Activated CD8-positive, alpha-beta T cell treated with anti-CD3 and anti-CD28 coated beads for 36 hours (primary cell): ENCODE measurements at regions not wholly inside any gene's neighbourhood (a gene's known extent, or its start where the extent isn't known, plus 50 kb on each side); places are given as distances from the start of the nearest gene placed in this dataset.

Source experiments
- ATAC-seq: fragments of 200-7000 bp; cut with Tn5 transposase; one replicate; pipeline ENCODE4 v1.10.0; 2021; ENCODE audit warnings: mild to moderate bottlenecking, moderate library complexity
- CTCF ChIA-PET: fragments of 350-600 bp; sonication (Branson Sonifier 250); formaldehyde crosslinking; loops from one replicate; lab custom pipeline; 2021; ENCODE audit warnings: antibody characterized with exemption; lab: Charles Lee
- POLR2A ChIA-PET: fragments of 350-600 bp; sonication (Branson Sonifier 250); formaldehyde crosslinking; loops from one replicate; lab custom pipeline; 2021; ENCODE audit warnings: antibody characterized with exemption; lab: Charles Lee
- DNase-seq: peaks from one replicate; pipeline ENCODE4 v3.0.0-alpha.2; 2020
- H3K27ac Mint-ChIP-seq: one replicate; pipeline ENCODE4 v1.8.0; 2021; ENCODE audit warnings: mild to moderate bottlenecking, mixed read lengths
- H3K27me3 Mint-ChIP-seq: one replicate; pipeline ENCODE4 v1.8.0; 2021; ENCODE audit warnings: mixed read lengths
- H3K36me3 Mint-ChIP-seq: one replicate; pipeline ENCODE4 v1.8.0; 2021; ENCODE audit warnings: low read depth, mixed read lengths
- H3K4me1 Mint-ChIP-seq: one replicate; pipeline ENCODE4 v1.8.0; 2021; ENCODE audit warnings: low read depth, mixed read lengths
- H3K4me3 Mint-ChIP-seq: one replicate; pipeline ENCODE4 v1.8.0; 2021; ENCODE audit warnings: mild to moderate bottlenecking, moderate library complexity, mixed read lengths
- H3K9me3 Mint-ChIP-seq: one replicate; pipeline ENCODE4 v1.8.0; 2021; ENCODE audit warnings: mixed read lengths
- intact Hi-C: fragments of 100-400 bp; cut with micrococcal nuclease; formaldehyde crosslinking; loops from one replicate; pipeline ENCODE4 v1.10.0; 2022
- TF ChIP-seq, protein P1 (sequence below): fragments of 200-600 bp; IDR thresholded peaks from one replicate; pipeline ENCODE4 v1.8.0; 2022; ENCODE audit warnings: antibody characterized with exemption, mild to moderate bottlenecking

- TF ChIP-seq, protein P1, sequence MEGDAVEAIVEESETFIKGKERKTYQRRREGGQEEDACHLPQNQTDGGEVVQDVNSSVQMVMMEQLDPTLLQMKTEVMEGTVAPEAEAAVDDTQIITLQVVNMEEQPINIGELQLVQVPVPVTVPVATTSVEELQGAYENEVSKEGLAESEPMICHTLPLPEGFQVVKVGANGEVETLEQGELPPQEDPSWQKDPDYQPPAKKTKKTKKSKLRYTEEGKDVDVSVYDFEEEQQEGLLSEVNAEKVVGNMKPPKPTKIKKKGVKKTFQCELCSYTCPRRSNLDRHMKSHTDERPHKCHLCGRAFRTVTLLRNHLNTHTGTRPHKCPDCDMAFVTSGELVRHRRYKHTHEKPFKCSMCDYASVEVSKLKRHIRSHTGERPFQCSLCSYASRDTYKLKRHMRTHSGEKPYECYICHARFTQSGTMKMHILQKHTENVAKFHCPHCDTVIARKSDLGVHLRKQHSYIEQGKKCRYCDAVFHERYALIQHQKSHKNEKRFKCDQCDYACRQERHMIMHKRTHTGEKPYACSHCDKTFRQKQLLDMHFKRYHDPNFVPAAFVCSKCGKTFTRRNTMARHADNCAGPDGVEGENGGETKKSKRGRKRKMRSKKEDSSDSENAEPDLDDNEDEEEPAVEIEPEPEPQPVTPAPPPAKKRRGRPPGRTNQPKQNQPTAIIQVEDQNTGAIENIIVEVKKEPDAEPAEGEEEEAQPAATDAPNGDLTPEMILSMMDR = no peak
- H3K27me3 Mint-ChIP-seq = no peaks in the 10 kb centered on the region
- ChIA-PET POLR2A (no interaction called here), CTCF (no interaction called here)
- H3K36me3 Mint-ChIP-seq = no peaks in the 10 kb centered on the region
- DNase-seq (no peak), ATAC-seq (no peak)
- no peak overlapping the region for H3K27ac Mint-ChIP-seq
- no peak overlapping the region for H3K4me3 Mint-ChIP-seq
- intact Hi-C loops = no loop called here
- H3K4me1 Mint-ChIP-seq = no peaks in the 10 kb centered on the region
- H3K9me3 Mint-ChIP-seq = peaks cover 3% of the 10 kb centered on the region
These were observed 2300.2 kb downstream of the MRPL39 start for GRCh38 chr21:23307065-23307464.

GRCh38 chr21:23292292-23292691 is 2294.1 kb downstream of the NCAM2 start:
- no peaks in the 10 kb centered on the region for H3K27me3 Mint-ChIP-seq
- intact Hi-C loops = no loop called here
- H3K4me1 Mint-ChIP-seq = no peaks in the 10 kb centered on the region
- no peak for DNase-seq
- H3K4me3 Mint-ChIP-seq = no peak overlapping the region
- peaks cover 10% of the 10 kb centered on the region for H3K9me3 Mint-ChIP-seq
- H3K27ac Mint-ChIP-seq = no peak overlapping the region
- no peaks in the 10 kb centered on the region for H3K36me3 Mint-ChIP-seq
- TF ChIP-seq, protein P1 = no peak
- CTCF ChIA-PET = no interaction called here
- POLR2A ChIA-PET = no interaction called here
- ATAC-seq = no peak

- Mint-ChIP-seq H3K27me3 (no peaks in the 10 kb centered on the region), H3K4me3 (no peak overlapping the region), H3K36me3 (no peaks in the 10 kb centered on the region), H3K4me1 (no peaks in the 10 kb centered on the region), H3K9me3 (peaks cover 3% of the 10 kb centered on the region), H3K27ac (no peak overlapping the region)
- TF ChIP-seq, protein P1 = no peak
- intact Hi-C loops = no loop called here
- POLR2A ChIA-PET = no interaction called here
- ATAC-seq = no peak
- DNase-seq = no peak
- CTCF ChIA-PET = no interaction called here
These were observed 2283.7 kb downstream of the NCAM2 start for GRCh38 chr21:23281917-23282316.

DNA sequence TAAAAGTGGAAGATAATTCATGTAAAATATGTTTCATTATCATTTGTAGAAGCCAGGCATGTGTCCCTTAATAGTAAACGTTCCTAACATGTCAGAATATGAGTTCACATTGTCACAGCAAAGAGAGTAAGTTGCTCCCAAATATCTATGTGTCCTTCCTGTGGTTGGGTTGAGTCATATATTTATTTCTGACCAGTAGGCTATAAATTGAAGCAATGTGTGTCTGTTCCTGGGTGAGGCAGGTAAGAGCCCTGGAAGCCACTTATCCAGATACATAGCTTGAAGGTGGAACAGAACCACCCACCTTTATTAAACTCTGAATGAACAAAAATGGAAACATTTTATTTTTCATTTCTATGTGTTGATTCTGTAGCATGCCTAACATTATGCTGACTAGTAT is 2251.6 kb downstream of the NCAM2 start:
- H3K36me3 Mint-ChIP-seq = no peaks in the 10 kb centered on the region
- CTCF ChIA-PET = no interaction called here
- no peaks in the 10 kb centered on the region for H3K9me3 Mint-ChIP-seq
- no peak overlapping the region for H3K4me3 Mint-ChIP-seq
- TF ChIP-seq, protein P1 = no peak
- no peaks in the 10 kb centered on the region for H3K27me3 Mint-ChIP-seq
- intact Hi-C loops = no loop called here
- DNase-seq (no peak), ATAC-seq (no peak)
- H3K4me1 Mint-ChIP-seq = no peaks in the 10 kb centered on the region
- H3K27ac Mint-ChIP-seq = no peak overlapping the region
- POLR2A ChIA-PET = no interaction called here

- Mint-ChIP-seq H3K36me3 (no peaks in the 10 kb centered on the region), H3K9me3 (no peaks in the 10 kb centered on the region), H3K27ac (no peak overlapping the region), H3K27me3 (no peaks in the 10 kb centered on the region), H3K4me3 (no peak overlapping the region), H3K4me1 (no peaks in the 10 kb centered on the region)
- DNase-seq = no peak
- ChIA-PET CTCF (no interaction called here), POLR2A (no interaction called here)
- TF ChIP-seq, protein P1 = no peak
- intact Hi-C loops = no loop called here
- ATAC-seq = no peak
These were observed 2249.1 kb downstream of the NCAM2 start for GRCh38 chr21:23247334-23247733.
